ENCODE measurements at regions not wholly inside any gene's neighbourhood (a gene's known extent, or its start where the extent isn't known, plus 50 kb on each side); places are given as distances from the start of the nearest gene placed in this dataset.

GRCh38 chrX:19188566-19188965, 66.3 kb upstream of the ADGRG2 start:
- no peaks in the 10 kb centered on the region for H3K4me1 ChIP-seq (ENCODE audit: control insufficient read depth in 1 of 2, insufficient read depth in 2 of 2, low read length in 2 of 2)
- no peaks in the 10 kb centered on the region for H3K36me3 ChIP-seq (ENCODE audit: control insufficient read depth in 1 of 2, insufficient read depth in 2 of 2, low read length in 1 of 2)
- H3K9me3 ChIP-seq (ENCODE audit: control insufficient read depth, low read length), result no peaks in the 10 kb centered on the region
- intact Hi-C loops (cut with DNase I), result no loop called here
- DNase-seq (no peak), ATAC-seq (ENCODE audit: low FRiP score) (no peak)
- 37 to 49% methylated on average over 3 of the region's 3 CpGs for whole genome bisulfite sequencing, 2 donors
- H3K4me3 ChIP-seq (ENCODE audit: low read length in 2 of 2), result no peak overlapping the region
- no peaks in the 10 kb centered on the region for H3K27me3 ChIP-seq (ENCODE audit: control insufficient read depth in 1 of 2, insufficient read depth in 2 of 2, low read length in 1 of 2)
- H3K27ac ChIP-seq (ENCODE audit: low read depth in 1 of 2, low read length in 2 of 2), result no peak overlapping the region

- H3K9me3 ChIP-seq (ENCODE audit: control insufficient read depth, low read length), result no peaks in the 10 kb centered on the region
- no peaks in the 10 kb centered on the region for H3K36me3 ChIP-seq (ENCODE audit: control insufficient read depth in 1 of 2, insufficient read depth in 2 of 2, low read length in 1 of 2)
- no peaks in the 10 kb centered on the region for H3K27me3 ChIP-seq (ENCODE audit: control insufficient read depth in 1 of 2, insufficient read depth in 2 of 2, low read length in 1 of 2)
- DNase-seq (no peak), ATAC-seq (ENCODE audit: low FRiP score) (no peak)
- H3K4me1 ChIP-seq (ENCODE audit: control insufficient read depth in 1 of 2, insufficient read depth in 2 of 2, low read length in 2 of 2), result no peaks in the 10 kb centered on the region
- H3K27ac ChIP-seq (ENCODE audit: low read depth in 1 of 2, low read length in 2 of 2), result no peak overlapping the region
- H3K4me3 ChIP-seq (ENCODE audit: low read length in 2 of 2), result no peak overlapping the region
- intact Hi-C loops (cut with DNase I), result no loop called here
- 88 to 92% methylated on average over 5 of the region's 5 CpGs for WGBS, 2 donors
Measured at GRCh38 chrX:19190902-19191301, 68.6 kb upstream of the ADGRG2 start.

- no peak overlapping the region for H3K4me3 ChIP-seq (ENCODE audit: low read length in 2 of 2)
- 47 to 48% methylated on average over 8 of the region's 8 CpGs for WGBS, 2 donors
- no peak for DNase-seq
- no peaks in the 10 kb centered on the region for H3K36me3 ChIP-seq (ENCODE audit: control insufficient read depth in 1 of 2, insufficient read depth in 2 of 2, low read length in 1 of 2)
- no peaks in the 10 kb centered on the region for H3K9me3 ChIP-seq (ENCODE audit: control insufficient read depth, low read length)
- no peak for ATAC-seq (ENCODE audit: low FRiP score)
- intact Hi-C loops (cut with DNase I), result no loop called here
- no peaks in the 10 kb centered on the region for H3K27me3 ChIP-seq (ENCODE audit: control insufficient read depth in 1 of 2, insufficient read depth in 2 of 2, low read length in 1 of 2)
- H3K27ac ChIP-seq (ENCODE audit: low read depth in 1 of 2, low read length in 2 of 2), result no peak overlapping the region
- no peaks in the 10 kb centered on the region for H3K4me1 ChIP-seq (ENCODE audit: control insufficient read depth in 1 of 2, insufficient read depth in 2 of 2, low read length in 2 of 2)
Measured at GRCh38 chrX:19193565-19193964, 71.3 kb upstream of the ADGRG2 start.

GRCh38 chrX:19194285-19195242, 72.3 kb upstream of the ADGRG2 start:
- Histone ChIP-seq H3K36me3 (ENCODE audit: control insufficient read depth in 1 of 2, insufficient read depth in 2 of 2, low read length in 1 of 2) (no peaks in the 10 kb centered on the region), H3K9me3 (ENCODE audit: control insufficient read depth, low read length) (no peaks in the 10 kb centered on the region), H3K4me1 (ENCODE audit: control insufficient read depth in 1 of 2, insufficient read depth in 2 of 2, low read length in 2 of 2) (no peaks in the 10 kb centered on the region), H3K27ac (ENCODE audit: low read depth in 1 of 2, low read length in 2 of 2) (no peak overlapping the region), H3K27me3 (ENCODE audit: control insufficient read depth in 1 of 2, insufficient read depth in 2 of 2, low read length in 1 of 2) (no peaks in the 10 kb centered on the region), H3K4me3 (ENCODE audit: low read length in 2 of 2) (no peak overlapping the region)
- DNase-seq, result no peak
- ATAC-seq (ENCODE audit: low FRiP score), result no peak
- 70 to 72% methylated on average over 9 of the region's 9 CpGs for WGBS, 2 donors
- intact Hi-C loops (cut with DNase I), result no loop called here

- H3K36me3 ChIP-seq (ENCODE audit: control insufficient read depth in 1 of 2, insufficient read depth in 2 of 2, low read length in 1 of 2), result no peaks in the 10 kb centered on the region
- H3K27me3 ChIP-seq (ENCODE audit: control insufficient read depth in 1 of 2, insufficient read depth in 2 of 2, low read length in 1 of 2), result no peaks in the 10 kb centered on the region
- H3K27ac ChIP-seq (ENCODE audit: low read depth in 1 of 2, low read length in 2 of 2), result no peak overlapping the region
- ATAC-seq (ENCODE audit: low FRiP score), result no peak
- H3K4me1 ChIP-seq (ENCODE audit: control insufficient read depth in 1 of 2, insufficient read depth in 2 of 2, low read length in 2 of 2), result no peaks in the 10 kb centered on the region
- H3K4me3 ChIP-seq (ENCODE audit: low read length in 2 of 2), result no peak overlapping the region
- DNase-seq, result no peak
- WGBS, 2 donors, result 65 to 69% methylated on average over 11 of the region's 11 CpGs
- intact Hi-C loops (cut with DNase I), result no loop called here
- H3K9me3 ChIP-seq (ENCODE audit: control insufficient read depth, low read length), result no peaks in the 10 kb centered on the region
Measured at GRCh38 chrX:19195243-19195610, 73.0 kb upstream of the ADGRG2 start.

- no peaks in the 10 kb centered on the region for H3K27me3 ChIP-seq (ENCODE audit: control insufficient read depth in 1 of 2, insufficient read depth in 2 of 2, low read length in 1 of 2)
- 59 to 62% methylated on average over 2 of the region's 2 CpGs for WGBS, 2 donors
Measured at GRCh38 chrX:19198473-19198872, 76.2 kb upstream of the ADGRG2 start.

GRCh38 chrX:19202171-19202570, 79.9 kb upstream of the ADGRG2 start:
- H3K4me3 ChIP-seq (ENCODE audit: low read length in 2 of 2), result no peak overlapping the region
- ATAC-seq (ENCODE audit: low FRiP score), result no peak
- WGBS, 2 donors, result 13 to 15% methylated on average over 1 of the region's 1 CpG
- H3K27me3 ChIP-seq (ENCODE audit: control insufficient read depth in 1 of 2, insufficient read depth in 2 of 2, low read length in 1 of 2), result no peaks in the 10 kb centered on the region
- peaks cover 2% of the 10 kb centered on the region for H3K9me3 ChIP-seq (ENCODE audit: control insufficient read depth, low read length)
- no peak overlapping the region for H3K27ac ChIP-seq (ENCODE audit: low read depth in 1 of 2, low read length in 2 of 2)
- DNase-seq, result no peak
- no peaks in the 10 kb centered on the region for H3K4me1 ChIP-seq (ENCODE audit: control insufficient read depth in 1 of 2, insufficient read depth in 2 of 2, low read length in 2 of 2)
- intact Hi-C loops (cut with DNase I), result no loop called here
- H3K36me3 ChIP-seq (ENCODE audit: control insufficient read depth in 1 of 2, insufficient read depth in 2 of 2, low read length in 1 of 2), result no peaks in the 10 kb centered on the region

More at GRCh38 chrX:19198473-19198872, 76.2 kb upstream of the ADGRG2 start:
- ATAC-seq (ENCODE audit: low FRiP score), result no peak
- H3K4me1 ChIP-seq (ENCODE audit: control insufficient read depth in 1 of 2, insufficient read depth in 2 of 2, low read length in 2 of 2), result no peaks in the 10 kb centered on the region
- no peak overlapping the region for H3K27ac ChIP-seq (ENCODE audit: low read depth in 1 of 2, low read length in 2 of 2)
- no peak for DNase-seq
- no peaks in the 10 kb centered on the region for H3K36me3 ChIP-seq (ENCODE audit: control insufficient read depth in 1 of 2, insufficient read depth in 2 of 2, low read length in 1 of 2)
- H3K9me3 ChIP-seq (ENCODE audit: control insufficient read depth, low read length), result peaks cover 2% of the 10 kb centered on the region
- intact Hi-C loops (cut with DNase I), result no loop called here
- no peak overlapping the region for H3K4me3 ChIP-seq (ENCODE audit: low read length in 2 of 2)

- Histone ChIP-seq H3K27me3 (ENCODE audit: control insufficient read depth in 1 of 2, insufficient read depth in 2 of 2, low read length in 1 of 2) (no peaks in the 10 kb centered on the region), H3K36me3 (ENCODE audit: control insufficient read depth in 1 of 2, insufficient read depth in 2 of 2, low read length in 1 of 2) (no peaks in the 10 kb centered on the region), H3K9me3 (ENCODE audit: control insufficient read depth, low read length) (peaks cover 2% of the 10 kb centered on the region), H3K27ac (ENCODE audit: low read depth in 1 of 2, low read length in 2 of 2) (no peak overlapping the region), H3K4me3 (ENCODE audit: low read length in 2 of 2) (no peak overlapping the region), H3K4me1 (ENCODE audit: control insufficient read depth in 1 of 2, insufficient read depth in 2 of 2, low read length in 2 of 2) (no peaks in the 10 kb centered on the region)
- 83 to 87% methylated on average over 6 of the region's 6 CpGs for WGBS, 2 donors
- ATAC-seq (ENCODE audit: low FRiP score) (no peak), DNase-seq (no peak)
- intact Hi-C loops (cut with DNase I), result no loop called here
Measured at GRCh38 chrX:19204636-19205035, 82.4 kb upstream of the ADGRG2 start.

- H3K4me3 ChIP-seq (ENCODE audit: low read length in 2 of 2), result no peak overlapping the region
- DNase-seq (no peak), ATAC-seq (ENCODE audit: low FRiP score) (no peak)
- no peaks in the 10 kb centered on the region for H3K9me3 ChIP-seq (ENCODE audit: control insufficient read depth, low read length)
- H3K36me3 ChIP-seq (ENCODE audit: control insufficient read depth in 1 of 2, insufficient read depth in 2 of 2, low read length in 1 of 2), result no peaks in the 10 kb centered on the region
- no peaks in the 10 kb centered on the region for H3K27me3 ChIP-seq (ENCODE audit: control insufficient read depth in 1 of 2, insufficient read depth in 2 of 2, low read length in 1 of 2)
- intact Hi-C loops (cut with DNase I), result no loop called here
- no peaks in the 10 kb centered on the region for H3K4me1 ChIP-seq (ENCODE audit: control insufficient read depth in 1 of 2, insufficient read depth in 2 of 2, low read length in 2 of 2)
- no peak overlapping the region for H3K27ac ChIP-seq (ENCODE audit: low read depth in 1 of 2, low read length in 2 of 2)
Measured at GRCh38 chrX:19212037-19212436, 89.8 kb upstream of the ADGRG2 start.

All from aorta (tissue), 5 donors.